Hypothalamus (tissue), 51 donors: ENCODE measurements at regions not wholly inside any gene's neighbourhood (a gene's known extent, or its start where the extent isn't known, plus 50 kb on each side); places are given as distances from the start of the nearest gene placed in this dataset.
A peak's percentile ranks its signal among the peaks of the same experiment; 100 is the strongest.

Experiments used
- DNase-seq, 51 donors: peaks; one replicate each; lab custom pipeline; 2025; lab: John Stamatoyannopoulos, UW

DNA sequence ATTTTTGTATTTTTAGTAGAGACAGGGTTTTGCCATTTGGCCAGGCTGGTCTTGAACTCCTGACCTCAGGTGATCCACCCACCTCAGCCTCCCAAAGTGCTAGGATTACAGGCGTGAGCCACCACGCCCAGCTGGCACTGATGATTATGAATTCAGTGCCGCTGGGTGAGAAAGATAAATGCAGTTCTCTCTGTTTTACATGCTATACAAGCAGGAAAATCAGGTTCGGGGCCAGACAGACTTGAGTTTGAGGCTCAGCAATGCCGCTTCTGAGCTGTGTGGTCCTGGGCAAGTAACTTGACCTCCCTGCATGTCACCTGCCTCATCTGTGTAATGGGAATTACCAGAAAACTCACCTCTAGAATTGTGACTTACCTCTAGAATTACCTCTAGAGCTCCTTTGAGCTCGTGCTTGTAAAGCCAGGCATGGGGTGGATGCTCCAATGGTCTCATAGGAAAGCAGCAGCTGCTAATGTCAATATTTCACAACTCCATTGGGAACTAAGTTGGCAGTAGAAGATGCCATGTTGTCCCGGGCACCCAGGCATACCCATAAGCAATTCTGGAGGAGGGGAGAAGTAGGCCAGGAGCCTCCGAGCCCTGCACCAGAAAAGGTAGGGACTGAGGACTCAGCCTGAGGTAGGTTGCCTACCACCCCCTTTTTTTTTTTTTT, 119.8 kb upstream of the SLC25A33 start:
- no peak for DNase-seq

DNA sequence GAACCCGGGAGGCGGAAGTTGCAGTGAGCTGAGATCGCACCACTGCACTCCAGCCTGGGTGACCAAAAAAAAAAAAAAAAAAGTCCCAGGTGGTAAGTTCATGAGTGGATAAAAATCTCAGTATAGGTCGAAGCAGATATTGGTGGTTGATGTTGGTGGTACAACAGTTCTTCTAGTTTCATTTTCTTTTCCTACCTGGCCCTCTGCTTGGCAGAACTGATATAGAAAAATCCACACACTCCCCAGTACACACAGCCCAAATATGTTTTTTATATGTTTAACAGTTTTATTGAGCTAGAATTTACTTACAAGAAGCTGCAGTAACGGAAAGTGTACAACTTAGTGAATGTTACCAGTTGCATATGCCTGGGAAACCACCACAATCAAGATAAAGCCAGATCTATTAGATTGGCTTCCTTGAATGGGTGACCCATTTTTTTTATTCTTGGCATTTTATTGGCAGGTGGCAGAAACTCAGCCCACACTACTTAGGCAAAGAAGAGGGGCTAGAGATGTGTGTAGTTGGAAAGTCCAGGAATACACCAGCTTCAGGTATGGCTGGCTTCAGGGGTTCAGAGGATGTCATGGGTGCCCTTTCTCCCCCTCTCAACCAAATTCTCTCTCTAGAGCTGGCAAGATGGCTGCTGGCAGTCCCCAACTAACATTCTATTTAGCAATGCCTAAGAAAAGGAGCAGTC, 118.3 kb upstream of the SLC25A33 start:
- no peak for DNase-seq

DNA sequence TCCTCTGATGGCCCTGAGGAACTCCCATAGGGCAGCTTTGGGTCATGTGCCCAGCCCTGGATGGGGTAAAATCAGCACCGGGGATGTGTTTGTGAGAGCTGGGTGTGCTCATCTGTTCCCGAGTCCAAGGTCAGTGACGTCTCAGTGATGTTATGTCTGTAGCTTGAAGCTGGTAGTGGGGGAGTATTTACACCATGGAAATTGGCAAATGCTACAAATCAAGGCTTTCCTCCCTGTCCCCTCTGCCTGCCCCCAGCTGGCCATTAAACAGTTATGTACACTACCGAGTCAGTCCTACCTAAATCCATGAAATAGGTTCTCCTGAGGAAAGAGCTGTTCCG, 117.8 kb upstream of the SLC25A33 start:
- DNase-seq = no peak

DNA sequence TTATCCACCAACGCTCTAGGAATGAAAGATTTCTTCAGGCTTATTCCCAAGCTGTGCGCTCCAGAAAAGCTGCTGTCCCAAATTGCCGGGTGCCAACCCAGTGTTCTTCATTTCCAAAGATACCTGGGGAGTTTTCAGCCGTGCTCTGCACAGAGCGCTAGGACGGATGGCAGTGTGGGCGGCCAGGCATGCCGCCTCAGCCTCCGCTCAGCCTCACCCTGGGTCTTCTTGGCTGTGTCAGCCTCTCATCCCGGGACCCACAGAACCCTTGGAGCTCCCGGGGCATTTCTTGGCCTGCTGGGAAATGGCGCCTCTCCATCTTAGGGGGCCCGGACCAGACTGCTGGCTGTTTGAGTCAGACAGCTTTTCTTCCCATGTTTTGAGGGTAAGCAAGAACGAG, 116.9 kb upstream of the SLC25A33 start:
- no peak for DNase-seq

DNA sequence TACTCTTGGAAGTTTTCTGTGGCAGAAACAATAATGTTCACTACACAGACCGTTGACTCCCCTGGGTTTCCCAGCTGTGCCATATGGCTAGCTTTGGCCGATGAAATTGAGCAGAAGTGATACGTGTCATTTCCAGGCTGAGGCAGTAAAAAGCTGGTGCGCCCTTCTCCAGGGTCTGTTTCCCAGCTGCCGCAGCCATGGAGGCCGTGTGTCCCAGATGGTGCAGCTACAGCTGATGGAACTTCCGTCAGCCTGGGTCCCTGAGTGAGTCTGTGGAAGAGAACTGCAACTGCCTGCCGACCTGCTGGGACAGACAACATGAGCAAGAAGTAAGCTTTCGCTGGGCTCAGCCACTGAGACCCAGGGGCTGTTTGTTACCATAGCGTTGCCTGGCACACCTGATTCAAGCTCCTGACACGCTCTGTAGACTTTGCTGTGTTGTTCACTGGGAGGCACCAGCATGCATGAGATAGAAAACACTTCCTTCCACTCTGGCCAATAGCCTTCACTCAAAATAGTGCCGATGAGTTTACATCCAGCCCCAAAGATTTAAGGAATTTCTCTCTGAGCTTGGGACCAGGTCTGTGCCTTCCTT, 116.3 kb upstream of the SLC25A33 start:
- no peak for DNase-seq

- no peak for DNase-seq
These were observed 115.0 kb upstream of the SLC25A33 start for GRCh38 chr1:9424261-9424660.

DNA sequence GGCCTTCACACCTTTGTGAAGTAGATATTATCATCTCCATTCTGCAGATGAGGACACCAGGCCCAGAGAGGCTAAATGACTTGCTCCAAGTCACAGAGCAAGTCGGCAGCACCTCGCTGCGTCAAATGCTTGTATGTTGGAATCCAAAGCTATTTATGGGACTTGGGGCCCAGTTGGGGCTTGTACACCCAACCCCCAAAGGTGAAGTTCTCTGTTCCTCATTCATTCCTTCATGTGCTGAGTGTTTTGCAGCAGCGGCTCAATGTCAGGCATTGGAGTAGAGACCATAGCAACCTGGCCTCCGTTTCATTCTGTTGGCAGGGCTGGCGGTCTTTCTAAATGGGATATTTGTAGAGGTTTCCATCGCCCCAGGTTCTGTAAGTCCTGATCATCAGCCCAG, 113.4 kb upstream of the SLC25A33 start:
- DNase-seq = peak in 1 of 51 donors; percentile 55

- DNase-seq = peak in 10 of 51 donors; percentile 12 to 42 (median 18)
These were observed 113.0 kb upstream of the SLC25A33 start for GRCh38 chr1:9426291-9426711.

DNA sequence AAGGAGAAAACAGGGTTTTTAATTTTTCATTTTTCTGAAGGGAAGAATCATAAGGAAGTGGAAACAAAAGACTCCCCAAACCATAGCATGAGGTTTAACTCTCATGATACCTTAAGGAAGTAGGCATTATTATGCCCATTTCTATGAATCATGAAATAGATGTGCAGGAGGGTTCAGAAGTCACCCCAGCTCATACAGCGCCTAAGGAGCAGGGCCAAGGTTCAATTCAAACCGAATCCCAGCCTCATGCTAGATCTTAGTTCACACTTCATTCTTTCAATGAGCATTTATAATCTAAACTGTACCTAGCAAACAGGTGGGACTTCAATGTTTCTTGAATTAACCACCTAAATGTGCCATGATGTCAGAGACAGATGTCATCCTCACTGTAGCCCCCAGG, 111.9 kb upstream of the SLC25A33 start:
- DNase-seq = no peak

GRCh38 chr1:9428601-9429341, 110.5 kb upstream of the SLC25A33 start:
- peak; percentile 87 to 100 (median 97) for DNase-seq

DNA sequence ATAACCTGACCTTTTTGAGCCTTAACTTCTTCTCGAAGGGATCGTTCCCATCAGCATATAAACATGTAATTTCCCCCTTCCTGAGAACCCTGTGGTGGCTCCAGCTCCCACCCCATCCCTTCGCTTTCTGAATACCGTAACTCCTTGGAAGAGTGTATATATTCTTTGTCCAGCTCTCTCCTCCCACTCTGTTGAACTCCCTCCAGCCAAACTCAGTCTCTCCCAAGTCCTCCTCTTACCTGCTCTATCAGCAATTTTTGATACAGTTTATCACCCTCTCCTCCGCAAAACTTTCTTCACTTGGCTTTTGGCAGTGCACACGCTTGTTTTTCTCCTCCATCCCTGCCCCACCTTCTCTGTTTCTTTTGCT, 109.9 kb upstream of the SLC25A33 start:
- DNase-seq = no peak

DNA sequence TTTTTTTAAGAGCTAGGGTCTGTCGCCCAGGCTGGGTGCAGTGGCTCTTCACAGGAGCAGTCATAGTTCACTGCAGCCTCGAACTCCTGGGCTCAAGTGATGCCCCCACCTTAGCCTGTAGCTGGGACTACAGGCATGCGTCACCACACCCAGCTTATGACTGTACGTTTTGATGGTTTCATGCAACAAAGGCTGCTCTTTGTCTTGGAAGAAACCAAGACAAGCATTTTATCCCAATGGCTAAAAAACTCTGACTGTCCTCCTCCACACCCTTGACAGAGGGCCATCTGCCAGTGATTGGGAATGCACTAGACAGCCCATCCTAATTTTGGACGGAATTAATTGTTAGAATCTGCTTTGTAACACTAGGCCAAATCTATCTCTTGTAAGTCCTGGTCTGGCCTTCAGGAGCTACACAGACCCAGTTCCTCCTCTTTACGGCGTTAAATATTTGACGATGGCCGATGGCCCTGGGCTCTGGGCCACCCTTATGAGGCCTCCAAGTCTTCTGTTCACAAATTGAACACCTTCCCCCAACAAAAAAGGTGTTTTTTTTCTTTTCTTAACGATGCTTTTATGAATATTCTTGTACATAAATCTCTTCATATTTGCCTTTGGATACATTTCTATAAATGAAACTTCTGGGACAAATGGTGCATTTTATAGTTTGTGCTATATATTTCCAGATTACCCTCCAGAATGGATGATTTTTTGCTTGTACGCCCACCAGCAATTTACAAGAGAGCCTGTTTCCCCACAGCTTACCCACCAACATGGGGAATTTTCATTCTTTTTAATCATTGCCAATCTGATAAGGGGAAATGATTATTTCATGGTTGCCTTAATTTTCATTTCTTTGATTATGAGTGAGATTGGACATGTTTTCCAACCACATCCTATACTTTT, 104.8 kb upstream of the SLC25A33 start:
- DNase-seq = no peak

DNA sequence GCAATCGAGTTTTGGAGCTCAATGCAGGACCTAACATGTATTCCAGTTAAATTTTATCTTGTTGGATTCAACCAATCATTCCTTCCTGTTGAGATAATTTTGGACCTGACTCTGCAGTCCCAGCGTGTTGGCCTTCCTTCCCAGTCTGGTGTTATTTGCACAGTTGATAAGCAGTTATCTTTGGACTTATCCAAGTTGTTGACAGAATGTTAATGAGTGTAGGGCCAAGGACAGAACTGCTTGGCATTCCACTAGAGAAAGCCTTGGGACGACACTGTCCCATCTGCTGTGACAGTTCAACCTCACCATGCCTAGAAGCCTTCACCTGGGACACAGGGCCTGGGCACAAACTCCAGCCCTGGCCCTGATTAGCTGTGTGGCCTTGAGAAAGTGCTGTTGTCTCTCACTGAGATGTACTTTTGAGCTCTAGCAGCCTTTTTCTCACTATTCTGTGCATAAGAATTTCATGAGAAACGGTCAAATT, 104.1 kb upstream of the SLC25A33 start:
- DNase-seq = no peak

DNA sequence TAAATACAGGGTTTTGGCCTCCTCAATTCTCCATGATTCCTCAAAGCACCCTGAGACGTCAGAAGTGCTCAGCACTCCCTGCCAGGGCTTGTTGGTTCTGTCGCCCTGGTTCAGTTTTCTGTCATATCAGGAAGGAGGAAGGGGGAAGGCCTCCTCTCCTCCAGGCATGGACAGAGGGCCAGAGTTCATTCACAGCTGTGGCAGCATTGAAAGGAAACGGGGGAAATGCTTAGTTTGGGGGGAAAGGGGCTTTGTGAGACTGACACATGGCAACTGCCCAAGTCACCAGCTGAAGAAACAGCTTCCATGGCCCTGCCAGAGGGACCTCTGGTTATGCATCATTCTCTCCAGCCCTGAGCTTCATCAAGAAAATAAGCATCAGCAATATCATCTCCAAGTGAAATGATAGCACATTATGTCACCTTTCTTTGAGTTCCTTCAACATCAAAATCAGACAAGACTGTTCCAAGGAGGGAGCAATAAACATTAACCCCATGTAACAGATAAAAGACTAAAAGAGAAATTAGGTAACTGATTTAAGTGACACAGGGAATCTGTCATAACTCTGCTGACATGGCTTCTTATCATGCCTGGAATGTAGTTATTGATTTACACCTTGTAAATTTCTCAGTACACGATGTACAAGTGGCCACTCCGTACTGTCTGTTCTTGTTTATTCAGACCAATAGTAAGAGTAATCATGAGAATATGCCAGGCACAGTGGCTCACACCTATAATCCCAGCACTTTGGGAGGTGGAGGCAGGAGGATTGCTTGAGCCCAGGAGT, 103.2 kb upstream of the SLC25A33 start:
- no peak for DNase-seq

DNA sequence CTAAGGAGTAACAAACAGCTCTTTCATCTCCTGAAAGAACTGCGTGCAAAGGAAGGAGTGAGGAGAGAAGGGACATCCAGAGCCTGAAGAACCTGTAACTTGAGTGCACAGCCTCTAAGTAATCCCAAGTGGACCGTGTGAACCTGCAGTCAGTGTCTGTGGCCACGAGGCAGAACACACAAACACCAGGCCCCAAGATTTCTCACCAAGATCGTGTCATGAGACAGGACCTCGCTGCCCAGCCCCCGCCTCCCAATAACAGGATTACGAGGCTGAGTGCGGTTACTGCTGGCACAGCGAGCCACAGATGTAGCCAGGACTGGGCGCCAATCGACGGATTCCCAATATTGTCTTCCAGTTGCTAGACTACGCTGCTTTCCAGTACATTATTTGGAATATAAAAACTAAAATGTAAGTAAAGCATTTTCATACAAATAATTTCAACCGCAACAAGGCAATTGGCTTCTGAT, 101.3 kb upstream of the SLC25A33 start:
- peak in 43 of 51 donors; percentile 9 to 82 (median 56) for DNase-seq

- DNase-seq = peak in 43 of 51 donors; percentile 15 to 78 (median 42)
These were observed 100.7 kb upstream of the SLC25A33 start for GRCh38 chr1:9438431-9439073.

- peak in 2 of 51 donors; percentile 19 to 43 for DNase-seq
These were observed 100.0 kb upstream of the SLC25A33 start for GRCh38 chr1:9439074-9439761.

DNA sequence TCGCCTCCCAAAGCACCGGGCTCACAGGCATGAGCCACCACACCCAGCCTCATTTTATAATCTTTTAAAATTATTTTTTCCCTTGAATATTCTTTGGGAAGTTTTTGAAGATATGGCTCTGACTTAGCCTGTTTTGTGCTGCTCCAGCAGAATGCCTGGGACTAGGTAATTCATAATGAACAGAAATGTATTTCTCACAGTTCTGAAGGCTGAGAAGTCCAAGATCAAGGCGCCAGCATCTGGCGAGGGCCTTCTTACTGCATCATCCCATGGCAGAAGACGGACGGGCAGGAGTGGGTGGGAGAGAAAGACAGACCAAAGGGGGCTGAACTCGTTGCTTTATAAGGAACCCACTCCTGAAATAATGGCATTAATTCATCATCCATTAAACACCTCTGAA, 99.0 kb upstream of the SLC25A33 start:
- no peak for DNase-seq
